Activated T-helper 17 cell treated with anti-CD3 and anti-CD28 coated beads, Interleukin-2, amount 50 U/mL, for 72 hours (primary cell): ENCODE measurements at regions not wholly inside any gene's neighbourhood (a gene's known extent, or its start where the extent isn't known, plus 50 kb on each side); places are given as distances from the start of the nearest gene placed in this dataset.
"Not testable (repeated sequence)": the region's sequence is repeated elsewhere in the genome, so short reads cannot be mapped to it uniquely, and the experiment has no call there.

Source experiments
- ATAC-seq: fragments of 150-1000 bp; cut with Tn5 transposase; replicated peaks from 2 replicates; pipeline ENCODE4 v1.10.0; 2021; ENCODE audit warnings: mild to moderate bottlenecking, moderate library complexity
- H3K27ac Mint-ChIP-seq: one replicate; pipeline ENCODE4 v1.8.0; 2022; ENCODE audit warnings: mixed read lengths
- H3K27me3 Mint-ChIP-seq: one replicate; pipeline ENCODE4 v1.8.0; 2022; ENCODE audit warnings: mixed read lengths
- H3K36me3 Mint-ChIP-seq: one replicate; pipeline ENCODE4 v1.8.0; 2022; ENCODE audit warnings: low read depth, mild to moderate bottlenecking, mixed read lengths
- H3K4me1 Mint-ChIP-seq: one replicate; pipeline ENCODE4 v1.8.0; 2022; ENCODE audit warnings: mixed read lengths
- H3K4me3 Mint-ChIP-seq: one replicate; pipeline ENCODE4 v1.8.0; 2022; ENCODE audit warnings: mild to moderate bottlenecking, mixed read lengths
- H3K9me3 Mint-ChIP-seq: one replicate; pipeline ENCODE4 v1.8.0; 2022; ENCODE audit warnings: mixed read lengths

DNA sequence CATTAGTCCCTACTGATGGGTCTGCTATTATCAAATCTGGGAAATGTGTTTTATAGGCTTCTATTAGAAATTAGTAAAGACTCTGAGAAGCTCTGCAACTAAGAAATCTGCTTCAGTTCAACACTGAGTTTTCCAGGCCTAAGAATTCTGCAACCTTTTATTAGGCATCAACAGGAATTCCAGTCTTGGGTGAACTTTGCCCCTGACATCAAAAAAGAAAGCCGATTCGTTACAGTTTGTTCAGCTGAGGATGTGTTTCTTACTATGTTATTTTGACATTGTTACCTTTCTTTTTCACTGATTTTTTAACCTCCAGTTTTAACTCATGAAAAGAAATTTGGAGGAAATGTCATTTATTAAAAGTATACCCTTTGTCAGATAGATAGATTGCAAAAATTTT, 131.5 kb upstream of the KCNH8 start:
- Mint-ChIP-seq H3K27me3 (peaks cover 4% of the 10 kb centered on the region), H3K4me1 (no peaks in the 10 kb centered on the region), H3K36me3 (no peaks in the 10 kb centered on the region), H3K9me3 (no peaks in the 10 kb centered on the region), H3K27ac (no peak overlapping the region), H3K4me3 (no peak overlapping the region)
- no peak for ATAC-seq

- Mint-ChIP-seq H3K27me3 (no peaks in the 10 kb centered on the region), H3K4me1 (no peaks in the 10 kb centered on the region), H3K36me3 (no peaks in the 10 kb centered on the region), H3K9me3 (no peaks in the 10 kb centered on the region), H3K4me3 (no peak overlapping the region), H3K27ac (no peak overlapping the region)
- no peak for ATAC-seq
These were observed 134.4 kb upstream of the KCNH8 start for GRCh38 chr3:19013879-19014278.

DNA sequence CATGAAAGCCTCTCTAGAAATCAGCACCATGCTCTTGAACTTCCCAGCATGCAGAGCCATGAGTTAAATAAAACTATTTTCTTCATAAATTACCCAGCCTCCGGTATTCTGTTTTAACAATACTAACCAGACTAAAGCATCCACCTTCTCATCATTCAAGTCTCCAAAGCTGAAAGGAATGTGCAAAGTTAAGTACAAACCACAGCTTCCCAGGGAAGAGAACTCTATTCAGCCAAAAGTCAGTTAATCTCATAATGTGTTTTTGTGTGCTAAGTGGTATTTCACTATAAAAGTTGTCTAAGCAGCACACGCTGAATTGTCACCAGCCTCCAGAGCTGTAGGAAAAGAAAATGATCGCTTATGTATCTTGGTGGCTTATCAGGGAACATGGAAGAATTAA, 135.5 kb upstream of the KCNH8 start:
- no peaks in the 10 kb centered on the region for H3K36me3 Mint-ChIP-seq
- no peaks in the 10 kb centered on the region for H3K27me3 Mint-ChIP-seq
- H3K4me1 Mint-ChIP-seq, result no peaks in the 10 kb centered on the region
- no peak for ATAC-seq
- H3K4me3 Mint-ChIP-seq, result no peak overlapping the region
- H3K9me3 Mint-ChIP-seq, result no peaks in the 10 kb centered on the region
- no peak overlapping the region for H3K27ac Mint-ChIP-seq

GRCh38 chr3:19002606-19003005, 145.7 kb upstream of the KCNH8 start:
- Mint-ChIP-seq H3K4me3 (no peak overlapping the region), H3K36me3 (no peaks in the 10 kb centered on the region), H3K9me3 (no peaks in the 10 kb centered on the region), H3K27ac (no peak overlapping the region), H3K27me3 (peaks cover 3% of the 10 kb centered on the region), H3K4me1 (no peaks in the 10 kb centered on the region)
- no peak for ATAC-seq

DNA sequence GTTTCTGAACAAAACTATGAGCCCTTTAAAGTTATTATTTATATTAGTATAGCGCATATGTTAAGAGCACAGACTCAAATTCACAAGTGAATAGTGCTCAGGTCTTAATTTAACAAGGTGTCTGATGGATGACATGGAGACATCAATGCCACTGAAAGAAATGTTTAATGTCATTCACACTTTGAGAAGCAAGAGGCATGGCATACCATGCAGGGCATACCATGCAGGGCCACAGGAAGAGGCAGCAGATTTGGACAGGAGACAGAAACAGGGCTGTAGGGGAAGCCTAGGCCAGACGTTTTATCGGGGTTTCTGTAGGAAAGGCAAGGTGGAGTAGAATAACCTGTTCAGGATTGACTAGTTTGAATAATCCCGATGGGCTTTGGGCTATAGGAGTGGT, 150.2 kb upstream of the KCNH8 start:
- Mint-ChIP-seq H3K27me3 (no peaks in the 10 kb centered on the region), H3K27ac (no peak overlapping the region), H3K4me3 (no peak overlapping the region), H3K36me3 (no peaks in the 10 kb centered on the region), H3K9me3 (peaks cover 4% of the 10 kb centered on the region), H3K4me1 (no peaks in the 10 kb centered on the region)
- ATAC-seq, result no peak

GRCh38 chr3:18992709-18993108, 155.6 kb upstream of the KCNH8 start:
- Mint-ChIP-seq H3K9me3 (peaks cover 4% of the 10 kb centered on the region), H3K27ac (no peak overlapping the region), H3K36me3 (no peaks in the 10 kb centered on the region), H3K4me1 (peaks cover 7% of the 10 kb centered on the region), H3K27me3 (peaks cover 21% of the 10 kb centered on the region), H3K4me3 (no peak overlapping the region)
- no peak for ATAC-seq

- Mint-ChIP-seq H3K4me3 (peak overlapping the region; percentile 70), H3K27me3 (peaks cover 24% of the 10 kb centered on the region), H3K36me3 (no peaks in the 10 kb centered on the region), H3K4me1 (peaks cover 7% of the 10 kb centered on the region), H3K9me3 (no peaks in the 10 kb centered on the region), H3K27ac (peak overlapping the region; percentile 40)
- peak; percentile 74 for ATAC-seq
These were observed 159.0 kb upstream of the KCNH8 start for GRCh38 chr3:18989237-18989795.

DNA sequence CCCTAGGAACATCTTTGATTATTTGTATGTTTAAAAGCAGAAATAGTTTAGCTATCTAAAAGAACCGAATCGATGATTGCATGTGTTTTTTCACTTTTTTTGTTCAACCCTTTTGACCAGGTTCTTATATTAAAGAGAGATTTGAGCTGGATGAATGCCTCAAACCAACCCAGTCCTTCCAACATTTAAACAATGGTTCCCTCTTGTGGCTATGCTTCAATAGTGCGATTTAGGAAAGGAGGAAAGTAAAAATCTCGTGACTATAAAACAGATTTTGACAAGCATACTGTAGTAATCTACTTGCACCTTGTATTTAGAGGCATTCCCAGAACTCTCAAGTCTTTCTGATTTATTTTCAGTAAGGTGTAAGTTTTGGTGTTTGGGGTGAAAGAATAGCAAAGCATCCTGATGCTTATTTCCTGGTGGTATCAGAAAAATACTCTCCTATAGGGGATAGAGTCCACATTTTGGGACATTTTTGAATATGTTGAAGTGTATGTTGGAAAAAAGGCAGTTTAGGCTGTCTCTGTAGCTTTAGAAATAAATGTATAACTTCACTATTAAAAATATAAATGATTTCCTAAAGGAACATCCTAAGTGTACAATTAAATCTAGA, 159.6 kb upstream of the KCNH8 start:
- Mint-ChIP-seq H3K4me3 (peak overlapping the region; percentile 70), H3K9me3 (no peaks in the 10 kb centered on the region), H3K27ac (peak overlapping the region; percentile 40)

DNA sequence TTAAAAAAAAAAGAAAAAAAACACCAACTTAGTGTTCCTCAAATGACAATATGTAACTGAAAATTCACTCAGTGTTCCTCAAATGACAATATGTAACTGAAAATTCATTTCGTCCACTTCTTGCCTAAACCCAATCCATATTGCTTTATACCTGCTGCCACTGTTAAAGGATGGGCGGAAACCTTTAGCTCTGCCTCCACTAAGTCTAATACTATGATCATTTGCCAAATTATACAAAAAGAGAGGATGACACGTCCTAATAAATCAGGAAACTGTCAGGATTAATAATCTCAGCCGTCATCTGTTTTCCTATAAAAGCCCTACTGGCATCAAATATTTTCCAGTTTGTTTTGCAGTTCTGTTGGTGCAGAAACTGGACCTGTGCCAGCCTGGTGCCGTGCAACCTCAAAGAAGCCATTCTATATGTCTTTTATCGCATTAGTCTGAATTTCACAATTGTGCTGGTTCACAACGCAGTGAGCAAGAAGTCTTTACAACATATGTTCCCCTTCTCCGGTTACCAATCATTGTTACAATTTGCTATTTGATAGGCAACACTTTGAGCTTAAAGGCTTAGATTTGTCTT, 160.4 kb upstream of the KCNH8 start:
- Mint-ChIP-seq H3K9me3 (no peaks in the 10 kb centered on the region), H3K27ac (no peak overlapping the region), H3K4me3 (no peak overlapping the region), H3K4me1 (peaks cover 7% of the 10 kb centered on the region), H3K27me3 (peaks cover 24% of the 10 kb centered on the region), H3K36me3 (no peaks in the 10 kb centered on the region)
- ATAC-seq, result no peak

More for the DNA sequence above, 159.6 kb upstream of the KCNH8 start:
- ATAC-seq, result peak; percentile 44
- peaks cover 7% of the 10 kb centered on the region for H3K4me1 Mint-ChIP-seq
- peaks cover 24% of the 10 kb centered on the region for H3K27me3 Mint-ChIP-seq
- H3K36me3 Mint-ChIP-seq, result no peaks in the 10 kb centered on the region

GRCh38 chr3:18987070-18987469, 161.2 kb upstream of the KCNH8 start:
- no peak overlapping the region for H3K27ac Mint-ChIP-seq
- peaks cover 21% of the 10 kb centered on the region for H3K27me3 Mint-ChIP-seq
- H3K4me3 Mint-ChIP-seq, result no peak overlapping the region
- no peaks in the 10 kb centered on the region for H3K36me3 Mint-ChIP-seq
- peaks cover 7% of the 10 kb centered on the region for H3K4me1 Mint-ChIP-seq
- ATAC-seq, result no peak
- H3K9me3 Mint-ChIP-seq, result no peaks in the 10 kb centered on the region

DNA sequence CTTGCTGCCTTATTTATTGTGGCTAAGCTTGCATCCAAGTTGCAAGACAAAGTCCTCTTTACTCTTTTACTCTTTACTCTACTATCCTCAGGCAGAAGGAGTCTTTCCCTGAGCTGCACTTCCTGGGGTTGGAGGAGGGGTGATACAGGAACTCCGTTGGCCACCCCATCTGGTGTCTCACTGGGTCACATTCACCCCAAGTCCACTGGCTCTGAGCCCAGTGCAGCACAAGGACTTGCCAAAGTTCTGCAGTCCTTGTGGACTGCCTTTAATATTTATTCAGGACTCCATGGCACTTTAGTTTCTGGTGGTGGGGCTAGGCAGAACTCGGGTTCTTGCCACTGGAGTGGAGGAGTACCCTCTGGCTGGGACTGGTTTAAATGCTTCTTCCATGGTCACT, 165.4 kb upstream of the KCNH8 start:
- Mint-ChIP-seq H3K27ac (no peak overlapping the region), H3K4me1 (no peaks in the 10 kb centered on the region), H3K36me3 (no peaks in the 10 kb centered on the region), H3K4me3 (no peak overlapping the region), H3K9me3 (no peaks in the 10 kb centered on the region), H3K27me3 (peaks cover 5% of the 10 kb centered on the region)
- ATAC-seq, result no peak

GRCh38 chr3:18976102-18976501, 172.2 kb upstream of the KCNH8 start:
- not testable (repeated sequence) for ATAC-seq, H3K4me1 Mint-ChIP-seq, H3K36me3 Mint-ChIP-seq, H3K4me3 Mint-ChIP-seq, H3K27ac Mint-ChIP-seq, H3K9me3 Mint-ChIP-seq
- peaks cover 13% of the 10 kb centered on the region for H3K27me3 Mint-ChIP-seq

DNA sequence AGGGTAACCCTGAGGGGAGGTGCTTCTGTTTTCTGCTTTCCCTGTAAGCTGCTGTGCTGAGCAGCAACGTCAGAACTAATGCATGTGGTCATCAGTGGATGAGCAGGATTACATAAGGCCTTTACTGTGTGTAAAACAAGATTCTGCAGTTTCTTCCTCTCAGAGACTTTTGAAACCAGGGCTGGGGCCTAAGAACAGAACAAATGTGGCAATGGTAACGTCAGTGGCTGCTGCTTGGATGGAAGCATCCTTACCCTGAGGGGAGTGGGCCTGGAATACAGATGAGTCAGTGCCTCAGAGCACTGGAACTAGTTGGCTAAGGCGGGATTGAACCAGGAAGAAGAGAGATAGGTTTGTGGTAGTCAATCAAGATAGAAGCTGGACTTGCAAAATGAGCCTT, 180.2 kb upstream of the KCNH8 start:
- Mint-ChIP-seq H3K36me3 (no peaks in the 10 kb centered on the region), H3K4me3 (no peak overlapping the region), H3K4me1 (no peaks in the 10 kb centered on the region), H3K9me3 (no peaks in the 10 kb centered on the region), H3K27ac (no peak overlapping the region), H3K27me3 (no peaks in the 10 kb centered on the region)
- ATAC-seq, result no peak

DNA sequence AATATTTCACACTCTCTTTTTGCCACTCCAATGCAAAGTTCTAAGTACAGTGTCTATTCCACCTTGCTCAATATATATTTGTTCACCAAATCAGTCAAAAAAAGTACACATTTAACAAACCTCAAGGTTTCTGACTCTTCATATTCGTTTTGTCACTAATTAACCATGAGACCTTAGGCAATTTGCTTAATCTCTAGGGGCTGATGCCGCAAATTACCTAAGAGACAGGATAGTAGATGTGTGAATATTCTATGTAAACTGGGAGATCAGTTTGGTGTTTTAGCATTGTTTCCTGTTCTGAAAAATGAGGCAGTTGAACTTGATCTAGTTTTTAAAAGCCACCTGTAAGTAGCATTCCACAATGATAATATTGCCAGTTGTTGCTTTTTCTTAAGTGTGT, 182.5 kb upstream of the KCNH8 start:
- Mint-ChIP-seq H3K36me3 (no peaks in the 10 kb centered on the region), H3K4me3 (no peak overlapping the region), H3K9me3 (no peaks in the 10 kb centered on the region), H3K27me3 (no peaks in the 10 kb centered on the region), H3K27ac (no peak overlapping the region), H3K4me1 (no peaks in the 10 kb centered on the region)
- ATAC-seq, result no peak

- Mint-ChIP-seq H3K9me3 (no peaks in the 10 kb centered on the region), H3K4me1 (no peaks in the 10 kb centered on the region), H3K4me3 (no peak overlapping the region), H3K27me3 (no peaks in the 10 kb centered on the region), H3K27ac (no peak overlapping the region), H3K36me3 (no peaks in the 10 kb centered on the region)
- ATAC-seq, result no peak
These were observed 183.7 kb upstream of the KCNH8 start for GRCh38 chr3:18964640-18965039.
